OCI-LY7 (cell line): ENCODE measurements at regions not wholly inside any gene's neighbourhood (a gene's known extent, or its start where the extent isn't known, plus 50 kb on each side); places are given as distances from the start of the nearest gene placed in this dataset.

Experiments used
- EZH2phosphoT487 ChIP-seq: fragments of 200-600 bp; sonication (generic); IDR thresholded peaks from 2 replicates; pipeline ENCODE4 v1.6.1; 2018; ENCODE audit warnings: low read depth, borderline replicate concordance, mild to moderate bottlenecking, mixed run types, antibody characterized with exemption, low read length, moderate library complexity, mixed read lengths
- TF ChIP-seq, protein P1 (sequence below): fragments of 200-600 bp; sonication (generic); conservative IDR thresholded peaks from 2 replicates; pipeline ENCODE4 v1.5.1; 2014; ENCODE audit warnings: mild to moderate bottlenecking, antibody characterized with exemption, low read length, moderate library complexity, mixed read lengths

- TF ChIP-seq, protein P1, sequence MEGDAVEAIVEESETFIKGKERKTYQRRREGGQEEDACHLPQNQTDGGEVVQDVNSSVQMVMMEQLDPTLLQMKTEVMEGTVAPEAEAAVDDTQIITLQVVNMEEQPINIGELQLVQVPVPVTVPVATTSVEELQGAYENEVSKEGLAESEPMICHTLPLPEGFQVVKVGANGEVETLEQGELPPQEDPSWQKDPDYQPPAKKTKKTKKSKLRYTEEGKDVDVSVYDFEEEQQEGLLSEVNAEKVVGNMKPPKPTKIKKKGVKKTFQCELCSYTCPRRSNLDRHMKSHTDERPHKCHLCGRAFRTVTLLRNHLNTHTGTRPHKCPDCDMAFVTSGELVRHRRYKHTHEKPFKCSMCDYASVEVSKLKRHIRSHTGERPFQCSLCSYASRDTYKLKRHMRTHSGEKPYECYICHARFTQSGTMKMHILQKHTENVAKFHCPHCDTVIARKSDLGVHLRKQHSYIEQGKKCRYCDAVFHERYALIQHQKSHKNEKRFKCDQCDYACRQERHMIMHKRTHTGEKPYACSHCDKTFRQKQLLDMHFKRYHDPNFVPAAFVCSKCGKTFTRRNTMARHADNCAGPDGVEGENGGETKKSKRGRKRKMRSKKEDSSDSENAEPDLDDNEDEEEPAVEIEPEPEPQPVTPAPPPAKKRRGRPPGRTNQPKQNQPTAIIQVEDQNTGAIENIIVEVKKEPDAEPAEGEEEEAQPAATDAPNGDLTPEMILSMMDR = no peak
- no peak for TF ChIP-seq EZH2phosphoT487
Observed at GRCh38 chr2:5359397-5359796, 332.8 kb upstream of the SOX11 start.
